ENCODE measurements at regions not wholly inside any gene's neighbourhood (a gene's known extent, or its start where the extent isn't known, plus 50 kb on each side); places are given as distances from the start of the nearest gene placed in this dataset.

- CTCF ChIA-PET: no interaction called here
- 73% methylated on average over 4 of the region's 4 CpGs for WGBS (ENCODE audit: insufficient coverage, insufficient replicate concordance, low lambda C conversion rate, missing lambda C conversion rate)
Measured at GRCh38 chr7:148950806-148951205, 66.7 kb upstream of the EZH2 start.

DNA sequence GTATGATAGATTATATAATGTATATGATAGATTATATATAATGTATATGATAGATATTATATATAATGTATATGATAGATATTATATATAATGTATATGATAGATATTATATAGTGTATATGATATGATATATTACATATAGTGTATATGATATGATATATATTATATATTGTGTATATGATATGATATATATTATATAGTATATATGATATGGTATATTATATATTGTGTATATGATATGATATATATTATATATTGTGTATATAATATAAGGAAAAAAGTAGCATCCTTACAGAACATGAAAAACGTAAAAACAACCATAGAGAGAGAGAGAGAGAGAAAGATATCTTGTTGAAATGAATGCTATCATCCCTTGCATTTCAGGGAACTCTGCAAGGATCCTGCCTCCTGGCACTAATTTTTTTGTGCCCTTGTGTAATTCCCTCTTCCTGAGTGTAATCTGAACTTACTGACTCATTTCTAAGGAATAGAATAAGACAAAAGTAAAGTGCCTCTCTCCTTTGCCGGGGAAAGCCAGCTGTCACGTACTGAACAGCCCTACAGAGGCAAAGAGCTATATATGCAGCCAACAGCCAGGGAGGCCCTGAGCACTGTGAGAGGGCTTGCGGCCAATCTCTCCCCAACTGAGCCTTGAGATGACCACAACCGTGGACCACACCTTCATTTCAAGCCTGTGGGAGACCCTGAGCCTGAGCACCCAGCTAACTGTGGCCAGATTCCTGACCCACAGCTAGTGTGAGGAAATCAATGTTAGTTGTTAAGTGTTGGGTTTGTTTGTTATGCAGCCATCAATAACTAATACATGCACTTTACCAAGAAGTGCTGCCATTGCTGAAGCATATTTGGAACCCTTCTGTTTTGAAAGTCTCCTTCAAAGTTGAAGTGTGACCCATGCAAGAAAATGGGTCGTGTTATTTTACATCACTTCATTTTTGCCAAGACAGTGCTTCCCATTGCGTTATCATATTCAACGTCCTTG lies 61.1 kb upstream of the EZH2 start:
- no peak overlapping the region for H3K9ac ChIP-seq (ENCODE audit: control insufficient read depth, insufficient read depth, low read length)
- CTCF ChIA-PET: no interaction called here
- H3K36me3 ChIP-seq (ENCODE audit: control insufficient read depth in 2 of 2, insufficient read depth in 2 of 2, low read length in 1 of 2): no peaks in the 10 kb centered on the region
- FAIRE-seq (no peak), DNase-seq (ENCODE audit: low read depth, low spot score) (no peak), ATAC-seq (no peak)
- RAD21 ChIA-PET (ENCODE audit: unreplicated experiment): no interaction called here
- H3K9me3 ChIP-seq (replicated peaks; ENCODE audit: control insufficient read depth, insufficient read depth, low read length): no peaks in the 10 kb centered on the region; the same call in 2 of the 3 replicates
- H3K27me3 ChIP-seq (replicated peaks in 1 of 2; ENCODE audit: control insufficient read depth in 2 of 2, insufficient read depth in 2 of 2, low read length in 1 of 2): no peaks in the 10 kb centered on the region
- POLR2A ChIA-PET: no interaction called here
- in situ Hi-C loops (cut with MboI) (no loop called here), intact Hi-C loops (cut with micrococcal nuclease; ENCODE audit: unreplicated experiment) (no loop called here)
- BruUV-seq (replicated peaks): no TSS peak
- WGBS (ENCODE audit: insufficient coverage, insufficient replicate concordance, low lambda C conversion rate, missing lambda C conversion rate): 48% methylated on average over 8 of the region's 8 CpGs
- no peak overlapping the region for H3K4me3 ChIP-seq
- no peak overlapping the region for H2AFZ ChIP-seq (ENCODE audit: control insufficient read depth, low read depth, low read length)
- SMC1A ChIA-PET (ENCODE audit: uncharacterized antibody, unreplicated experiment): no interaction called here
- TF ChIP-seq ZSCAN29 (IDR thresholded peaks at IDR 0.05): no peak
- TF ChIP-seq PAX5 (IDR thresholded peaks at IDR 0.05; ENCODE audit: borderline replicate concordance, low read depth, low read length): no peak
- no peak for TF ChIP-seq SMAD1 (IDR thresholded peaks at IDR 0.05; ENCODE audit: low read depth, partially characterized antibody)
- no peak for TF ChIP-seq SREBF2 (IDR thresholded peaks at IDR 0.05; ENCODE audit: low read length)
- TF ChIP-seq SUZ12 (IDR thresholded peaks at IDR 0.05; ENCODE audit: unreplicated experiment): no peak
- TF ChIP-seq JUND (IDR thresholded peaks at IDR 0.05; ENCODE audit: low read depth, low read length): no peak
- TF ChIP-seq, protein P1, sequence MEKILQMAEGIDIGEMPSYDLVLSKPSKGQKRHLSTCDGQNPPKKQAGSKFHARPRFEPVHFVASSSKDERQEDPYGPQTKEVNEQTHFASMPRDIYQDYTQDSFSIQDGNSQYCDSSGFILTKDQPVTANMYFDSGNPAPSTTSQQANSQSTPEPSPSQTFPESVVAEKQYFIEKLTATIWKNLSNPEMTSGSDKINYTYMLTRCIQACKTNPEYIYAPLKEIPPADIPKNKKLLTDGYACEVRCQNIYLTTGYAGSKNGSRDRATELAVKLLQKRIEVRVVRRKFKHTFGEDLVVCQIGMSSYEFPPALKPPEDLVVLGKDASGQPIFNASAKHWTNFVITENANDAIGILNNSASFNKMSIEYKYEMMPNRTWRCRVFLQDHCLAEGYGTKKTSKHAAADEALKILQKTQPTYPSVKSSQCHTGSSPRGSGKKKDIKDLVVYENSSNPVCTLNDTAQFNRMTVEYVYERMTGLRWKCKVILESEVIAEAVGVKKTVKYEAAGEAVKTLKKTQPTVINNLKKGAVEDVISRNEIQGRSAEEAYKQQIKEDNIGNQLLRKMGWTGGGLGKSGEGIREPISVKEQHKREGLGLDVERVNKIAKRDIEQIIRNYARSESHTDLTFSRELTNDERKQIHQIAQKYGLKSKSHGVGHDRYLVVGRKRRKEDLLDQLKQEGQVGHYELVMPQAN (conservative IDR thresholded peaks at IDR 0.05): no peak
- TF ChIP-seq JUNB (IDR thresholded peaks at IDR 0.05): no peak
- TF ChIP-seq, protein P2, sequence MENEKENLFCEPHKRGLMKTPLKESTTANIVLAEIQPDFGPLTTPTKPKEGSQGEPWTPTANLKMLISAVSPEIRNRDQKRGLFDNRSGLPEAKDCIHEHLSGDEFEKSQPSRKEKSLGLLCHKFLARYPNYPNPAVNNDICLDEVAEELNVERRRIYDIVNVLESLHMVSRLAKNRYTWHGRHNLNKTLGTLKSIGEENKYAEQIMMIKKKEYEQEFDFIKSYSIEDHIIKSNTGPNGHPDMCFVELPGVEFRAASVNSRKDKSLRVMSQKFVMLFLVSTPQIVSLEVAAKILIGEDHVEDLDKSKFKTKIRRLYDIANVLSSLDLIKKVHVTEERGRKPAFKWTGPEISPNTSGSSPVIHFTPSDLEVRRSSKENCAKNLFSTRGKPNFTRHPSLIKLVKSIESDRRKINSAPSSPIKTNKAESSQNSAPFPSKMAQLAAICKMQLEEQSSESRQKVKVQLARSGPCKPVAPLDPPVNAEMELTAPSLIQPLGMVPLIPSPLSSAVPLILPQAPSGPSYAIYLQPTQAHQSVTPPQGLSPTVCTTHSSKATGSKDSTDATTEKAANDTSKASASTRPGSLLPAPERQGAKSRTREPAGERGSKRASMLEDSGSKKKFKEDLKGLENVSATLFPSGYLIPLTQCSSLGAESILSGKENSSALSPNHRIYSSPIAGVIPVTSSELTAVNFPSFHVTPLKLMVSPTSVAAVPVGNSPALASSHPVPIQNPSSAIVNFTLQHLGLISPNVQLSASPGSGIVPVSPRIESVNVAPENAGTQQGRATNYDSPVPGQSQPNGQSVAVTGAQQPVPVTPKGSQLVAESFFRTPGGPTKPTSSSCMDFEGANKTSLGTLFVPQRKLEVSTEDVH (IDR thresholded peaks at IDR 0.05; ENCODE audit: low read depth, partially characterized antibody): no peak
- no peaks in the 10 kb centered on the region for H4K20me1 ChIP-seq (ENCODE audit: control insufficient read depth, insufficient read depth)
- H3K79me2 ChIP-seq (ENCODE audit: control insufficient read depth, insufficient read depth, low read length): no peaks in the 10 kb centered on the region
- peaks cover 6% of the 10 kb centered on the region; the same call in 1 of the 2 replicates for H3K4me1 ChIP-seq (ENCODE audit: control insufficient read depth, insufficient read depth, low read length)
- H3K27ac ChIP-seq (ENCODE audit: control insufficient read depth, insufficient read depth): no peak overlapping the region
- no peak overlapping the region for H3K4me2 ChIP-seq (ENCODE audit: control insufficient read depth, insufficient read depth)

More at GRCh38 chr7:148950806-148951205, 66.7 kb upstream of the EZH2 start:
- H3K79me2 ChIP-seq (ENCODE audit: control insufficient read depth, insufficient read depth, low read length): no peaks in the 10 kb centered on the region
- no TSS peak for BruUV-seq (replicated peaks)
- 0 out of 4 replicates have a peak, but pooled peaks cover 0 to 1% of the 10 kb centered on the region in 2 experiments for H3K27me3 ChIP-seq (replicated peaks in 1 of 2; ENCODE audit: control insufficient read depth in 2 of 2, insufficient read depth in 2 of 2, low read length in 1 of 2)
- no peak overlapping the region for H3K4me2 ChIP-seq (ENCODE audit: control insufficient read depth, insufficient read depth)
- intact Hi-C loops (cut with micrococcal nuclease; ENCODE audit: unreplicated experiment) (no loop called here), in situ Hi-C loops (cut with MboI) (no loop called here)
- H3K4me3 ChIP-seq: no peak overlapping the region
- no peak overlapping the region for H2AFZ ChIP-seq (ENCODE audit: control insufficient read depth, low read depth, low read length)
- DNase-seq (ENCODE audit: low read depth, low spot score) (no peak), FAIRE-seq (no peak), ATAC-seq (no peak)
- H3K9me3 ChIP-seq (replicated peaks; ENCODE audit: control insufficient read depth, insufficient read depth, low read length): no peaks in the 10 kb centered on the region
- no peak overlapping the region for H3K9ac ChIP-seq (ENCODE audit: control insufficient read depth, insufficient read depth, low read length)
- TF ChIP-seq SPI1 (IDR thresholded peaks at IDR 0.05; ENCODE audit: borderline replicate concordance, insufficient read depth, low read depth, low read length) (no peak), SMC3 (IDR thresholded peaks at IDR 0.05; ENCODE audit: borderline replicate concordance, low read length) (no peak), ZBED1 (IDR thresholded peaks at IDR 0.05; ENCODE audit: borderline replicate concordance) (no peak), RBBP5 (conservative IDR thresholded peaks at IDR 0.05) (no peak), CBFB (IDR thresholded peaks at IDR 0.05; ENCODE audit: low read depth) (no peak)
- H3K4me1 ChIP-seq (ENCODE audit: control insufficient read depth, insufficient read depth, low read length): no peaks in the 10 kb centered on the region
- H4K20me1 ChIP-seq (ENCODE audit: control insufficient read depth, insufficient read depth): no peaks in the 10 kb centered on the region
- ChIA-PET SMC1A (ENCODE audit: uncharacterized antibody, unreplicated experiment) (no interaction called here), POLR2A (interaction anchor here (0.6 kb wide), 1 partner anchor 40 kb away, joined by 4 read pairs; no protein-coding TSS in a partner anchor), RAD21 (ENCODE audit: unreplicated experiment) (no interaction called here)
- H3K36me3 ChIP-seq (ENCODE audit: control insufficient read depth in 2 of 2, insufficient read depth in 2 of 2, low read length in 1 of 2): no peaks in the 10 kb centered on the region
- no peak overlapping the region for H3K27ac ChIP-seq (ENCODE audit: control insufficient read depth, insufficient read depth)

Measured in GM12878 (cell line).